ENCODE measurements at regions not wholly inside any gene's neighbourhood (a gene's known extent, or its start where the extent isn't known, plus 50 kb on each side); places are given as distances from the start of the nearest gene placed in this dataset.
A peak's percentile ranks its signal among the peaks of the same experiment; 100 is the strongest.
"Not testable (repeated sequence)": the region's sequence is repeated elsewhere in the genome, so short reads cannot be mapped to it uniquely, and the experiment has no call there.

DNA sequence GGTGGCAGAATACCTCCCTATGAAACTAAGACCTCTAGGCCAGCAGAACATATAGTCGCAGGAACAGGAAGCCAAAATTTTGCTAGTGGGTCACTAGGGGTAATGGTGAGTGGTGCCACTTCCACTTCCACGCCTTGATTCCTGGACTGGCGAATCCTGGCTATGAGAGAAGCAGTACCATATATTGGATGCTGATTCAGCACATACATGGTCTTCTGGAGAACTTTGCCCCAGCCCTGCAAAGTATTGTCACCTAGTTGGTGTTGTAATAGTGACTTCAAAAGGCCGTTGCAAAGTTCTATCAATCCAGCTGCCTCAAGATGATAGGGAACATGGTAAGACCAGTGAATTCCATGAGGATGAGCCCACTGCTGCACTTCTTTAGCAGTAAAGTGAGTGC, 769.8 kb upstream of the GYPC start:
- no peak for DNase-seq

DNA sequence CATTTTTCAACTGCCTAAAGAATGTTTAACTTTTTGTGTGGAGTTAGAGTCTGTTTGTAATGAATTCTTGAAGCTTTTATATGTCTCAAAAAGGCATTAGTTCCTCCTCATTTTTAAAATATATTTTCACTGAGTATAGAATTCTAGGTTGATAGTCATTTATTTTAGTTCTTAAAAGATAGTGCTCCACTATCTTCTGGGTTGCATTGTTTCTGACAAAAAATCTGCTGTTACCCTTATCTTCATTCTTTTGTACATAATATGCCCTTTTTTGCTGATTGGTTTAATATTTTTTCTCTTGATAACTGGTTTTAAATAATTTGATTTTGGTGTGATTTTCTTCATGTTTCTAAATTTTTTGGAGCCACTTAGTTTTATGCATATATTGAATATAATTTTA, 754.7 kb upstream of the GYPC start:
- no peak for DNase-seq

DNA sequence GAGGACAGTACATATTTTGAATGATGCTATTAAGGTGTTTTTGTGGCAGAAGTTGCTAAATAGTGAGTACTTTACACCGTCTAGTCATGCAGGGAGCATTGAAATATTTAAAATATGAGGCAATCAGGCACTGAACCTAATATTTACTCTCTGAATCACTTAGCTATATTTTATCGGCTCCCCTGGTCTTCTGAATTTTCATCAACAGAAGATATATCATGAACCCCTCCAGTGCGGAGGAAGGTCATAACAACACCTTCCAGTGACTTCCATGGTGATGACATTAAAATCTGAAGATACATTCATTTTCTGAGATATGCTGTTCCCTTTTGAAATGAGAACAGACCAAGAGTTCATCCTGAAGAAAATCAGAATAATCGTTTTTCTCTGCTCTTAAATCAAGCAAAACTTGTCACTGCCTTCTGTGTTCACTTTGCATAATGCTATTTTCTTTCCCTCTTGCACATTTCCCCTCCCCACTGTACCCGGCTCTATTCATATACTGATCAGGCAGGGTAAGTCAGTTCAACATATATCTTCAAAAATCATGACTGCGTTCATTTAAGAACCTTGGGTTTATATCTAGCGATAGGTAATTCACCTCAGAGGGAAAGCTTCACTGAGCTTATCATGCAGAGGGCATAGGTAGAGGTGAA, 729.9 kb upstream of the GYPC start:
- no peak for DNase-seq

DNA sequence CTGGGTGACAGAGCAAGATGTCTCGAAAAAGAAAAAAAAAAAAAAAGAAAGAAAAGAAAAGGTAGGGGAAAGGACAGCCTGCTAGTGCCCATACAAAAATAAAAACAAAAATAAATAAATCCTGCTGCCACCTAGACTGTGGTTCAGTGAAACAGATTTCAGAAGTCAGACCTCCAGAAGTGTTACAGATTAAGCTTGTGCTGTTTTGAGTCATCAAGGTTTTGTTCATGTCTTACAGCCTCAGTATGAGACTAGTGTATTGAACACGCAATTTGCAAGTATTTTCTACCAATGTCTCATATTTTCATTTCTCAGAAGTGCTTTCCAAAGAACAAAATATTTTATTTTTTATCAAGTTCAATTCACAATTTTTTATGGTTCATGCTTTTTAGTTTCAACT, 720.4 kb upstream of the GYPC start:
- DNase-seq = no peak

DNA sequence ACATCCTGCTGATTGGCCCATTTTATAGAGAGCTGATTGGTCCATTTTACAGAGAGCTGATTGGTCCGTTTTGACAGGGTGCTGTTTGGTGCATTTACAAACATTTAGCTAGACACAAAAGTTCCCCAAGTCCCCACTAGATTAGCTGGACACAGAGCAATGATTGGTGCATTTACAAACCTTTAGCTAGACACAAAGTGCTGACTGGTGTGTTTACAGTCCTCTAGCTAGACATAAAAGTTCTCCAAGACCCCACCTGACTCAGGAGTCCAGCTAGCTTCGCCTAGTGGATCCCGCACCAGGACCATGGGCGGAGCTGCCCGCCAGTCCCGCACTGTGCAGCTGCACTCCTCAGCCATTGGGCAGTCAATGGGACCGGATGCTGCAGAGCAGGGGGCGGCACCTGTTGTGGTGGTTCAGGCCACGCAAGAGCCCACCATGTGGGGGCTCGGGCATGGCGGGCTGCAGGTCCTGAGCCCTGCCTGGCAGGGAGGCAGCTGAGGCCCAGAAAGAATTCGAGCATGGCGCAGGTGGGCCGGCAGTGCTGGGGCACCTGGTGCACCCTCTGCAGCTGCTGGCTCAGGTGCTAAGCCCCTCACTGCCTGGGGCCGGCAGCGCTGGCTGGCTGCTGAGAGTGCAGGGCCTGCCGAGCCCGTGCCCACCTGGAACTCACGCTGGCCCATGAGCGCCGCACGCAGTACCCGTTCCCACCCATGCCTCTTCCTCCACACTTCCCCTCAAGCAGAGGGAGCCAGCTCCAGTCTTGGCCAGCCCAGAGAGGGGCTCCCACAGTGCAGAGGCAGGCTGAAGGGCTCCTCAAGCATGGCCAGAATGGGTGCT, 713.2 kb upstream of the GYPC start:
- DNase-seq = no peak

DNA sequence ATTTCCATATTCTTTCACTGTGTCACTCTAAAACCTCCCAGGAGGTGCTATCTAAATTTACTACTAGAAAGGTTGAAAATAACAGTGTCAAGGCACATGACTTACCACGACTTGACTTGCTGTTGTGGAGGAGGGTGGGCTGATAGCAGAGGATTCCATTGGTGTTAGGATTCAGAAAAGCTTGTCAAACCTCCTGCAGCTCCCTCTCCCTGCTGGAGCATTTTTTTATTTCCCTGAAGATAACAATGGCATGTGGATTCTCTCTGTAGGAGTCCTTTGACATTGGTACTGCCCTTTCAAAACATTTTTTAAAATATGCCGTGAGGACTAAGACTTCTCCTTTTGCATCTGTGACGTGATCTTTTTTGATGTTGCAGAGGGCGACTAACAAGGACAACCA, 696.9 kb upstream of the GYPC start:
- no peak for DNase-seq

DNA sequence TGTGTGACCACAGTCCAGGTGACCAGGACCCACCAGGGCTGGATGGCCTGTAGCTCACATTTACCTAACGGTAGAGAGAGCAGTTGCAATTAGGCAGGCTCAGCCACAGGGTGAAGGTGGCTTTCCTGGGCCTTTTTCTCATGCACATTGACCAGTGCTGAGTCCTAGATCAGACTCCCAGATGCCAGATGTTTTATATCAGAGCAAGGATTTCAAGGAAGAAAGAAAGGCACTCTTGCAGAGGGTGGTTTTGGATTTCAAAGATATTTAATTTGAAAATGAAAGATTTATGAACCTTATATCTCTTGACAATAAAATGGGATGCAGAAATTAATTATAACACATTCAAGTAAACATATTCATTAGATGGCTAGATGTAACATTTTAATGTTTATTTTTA, 694.2 kb upstream of the GYPC start:
- DNase-seq = peak in 1 of 3 experiments; percentile 1

DNA sequence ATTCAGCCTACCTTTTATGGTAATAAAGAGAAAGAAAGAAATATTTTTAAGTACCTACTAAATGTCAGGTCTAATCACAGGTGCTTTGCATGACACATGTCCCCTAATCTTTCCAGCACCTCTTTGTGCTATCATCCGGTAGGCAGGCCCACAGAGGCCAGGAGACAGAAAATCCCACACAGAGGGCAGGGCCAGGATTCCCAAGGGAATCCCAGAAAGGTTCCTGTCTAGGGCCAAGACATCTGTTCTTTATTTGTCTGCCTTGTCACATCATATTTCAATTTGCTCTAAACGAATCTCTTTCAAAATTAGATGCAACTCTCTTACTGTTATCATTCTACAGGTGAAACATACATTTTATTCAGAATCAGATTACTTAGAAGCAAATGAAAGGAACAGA, 676.1 kb upstream of the GYPC start:
- peak in 1 of 3 experiments; percentile 38 for DNase-seq

DNA sequence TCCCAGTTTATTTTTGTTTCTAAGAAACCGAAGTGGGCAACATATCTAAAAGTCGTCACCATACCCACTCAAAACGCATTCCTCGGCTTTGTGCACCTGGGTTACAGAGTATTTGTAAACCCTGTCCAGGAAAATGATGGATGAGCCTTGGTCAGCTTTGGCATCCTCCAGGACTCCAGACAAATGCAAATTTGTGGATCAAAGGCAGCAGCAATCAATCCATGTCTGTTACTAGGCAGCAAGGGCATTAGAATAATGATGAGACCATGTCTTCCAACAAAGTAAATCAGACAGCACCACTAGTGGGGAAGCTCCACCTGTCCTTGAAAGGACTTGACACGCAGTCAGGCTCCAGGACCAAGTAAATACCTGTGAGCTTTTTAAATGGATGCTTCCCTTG, 672.6 kb upstream of the GYPC start:
- DNase-seq = no peak

DNA sequence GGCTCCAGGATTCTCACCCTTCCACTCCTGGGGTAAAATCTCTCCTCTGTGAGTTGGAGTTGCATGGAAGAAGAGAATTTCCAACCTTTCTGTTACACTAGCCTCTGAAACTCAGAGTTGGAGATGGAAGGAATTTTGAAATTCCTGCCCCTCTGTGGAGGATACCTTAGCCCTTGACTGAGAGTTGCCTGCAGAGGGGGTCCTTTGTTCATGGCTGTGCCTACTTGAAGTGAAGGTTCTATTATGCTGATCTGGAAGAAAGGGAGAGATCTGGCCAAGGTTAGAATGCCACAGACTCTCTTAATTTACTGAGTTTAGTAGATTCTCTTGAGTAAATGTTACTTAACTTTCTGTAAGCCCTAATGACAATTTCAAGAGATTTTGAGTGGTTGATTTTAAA, 626.6 kb upstream of the GYPC start:
- no peak for DNase-seq

DNA sequence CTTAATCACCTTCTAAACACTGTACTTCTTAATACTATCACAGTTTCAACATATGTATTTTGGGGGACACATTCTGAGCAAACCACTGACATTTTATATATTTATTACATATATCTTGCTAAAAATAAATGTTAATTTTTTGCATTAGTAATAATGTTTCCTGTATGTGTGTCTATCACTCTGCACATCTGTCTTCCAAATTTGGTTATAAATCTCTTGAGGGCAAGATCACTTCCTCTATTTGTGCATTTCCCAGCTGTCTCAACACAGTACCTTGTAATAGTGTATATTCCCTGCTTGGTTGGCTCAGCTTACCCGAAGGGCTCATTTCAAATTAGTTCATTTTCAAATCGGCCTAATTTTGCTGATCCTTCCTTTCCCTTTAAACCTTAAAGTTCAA, 617.1 kb upstream of the GYPC start:
- DNase-seq = no peak

DNA sequence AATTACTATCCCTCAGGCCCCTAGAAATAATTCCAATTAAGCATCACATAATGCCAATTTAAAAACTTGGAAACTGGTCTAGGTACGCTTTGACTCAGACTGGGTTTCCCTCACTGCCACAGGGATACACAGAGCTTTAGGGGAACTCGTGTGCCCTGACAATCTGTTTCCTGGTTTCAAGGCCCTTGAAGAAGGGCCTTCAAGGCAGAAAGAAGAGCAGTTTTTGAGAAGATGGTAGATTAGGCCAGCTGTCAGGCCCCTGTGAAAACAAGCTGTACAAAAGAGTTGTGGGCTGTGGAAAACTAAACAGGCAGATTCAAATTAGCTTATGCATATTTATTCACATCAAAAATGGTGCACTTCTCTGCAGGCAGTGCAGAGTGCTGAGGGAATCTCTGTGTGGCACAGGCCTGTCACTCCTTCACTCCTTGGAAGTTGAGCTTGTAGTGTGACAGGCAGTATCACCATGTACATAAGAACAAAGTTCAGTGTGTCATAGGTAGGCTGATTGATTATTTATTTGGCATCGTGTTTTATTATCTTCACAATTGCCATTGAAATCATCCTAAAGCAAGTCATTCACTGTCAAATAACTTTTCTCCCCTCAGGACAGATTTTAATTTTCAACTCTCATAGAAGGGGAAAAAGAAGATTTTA, 614.4 kb upstream of the GYPC start:
- no peak for DNase-seq

DNA sequence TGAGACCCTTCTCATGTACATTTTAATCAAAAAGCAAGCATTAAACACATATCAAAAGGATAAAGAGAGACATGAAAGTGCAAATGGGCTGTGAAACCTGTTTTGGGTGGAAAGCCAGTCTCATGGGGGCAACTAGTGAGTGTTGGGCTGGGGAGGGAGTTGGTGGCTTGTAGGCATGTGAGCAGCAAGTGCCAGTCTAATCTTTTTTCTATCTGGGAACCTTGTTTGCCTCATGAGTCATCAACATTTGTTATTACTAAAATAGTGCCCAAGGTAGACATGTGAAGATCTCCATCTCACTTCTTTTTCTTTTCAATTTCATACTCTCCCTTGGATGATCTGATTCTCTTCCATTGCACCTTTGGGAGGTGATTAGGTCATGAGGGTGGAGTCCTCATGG, 613.9 kb upstream of the GYPC start:
- no peak for DNase-seq

DNA sequence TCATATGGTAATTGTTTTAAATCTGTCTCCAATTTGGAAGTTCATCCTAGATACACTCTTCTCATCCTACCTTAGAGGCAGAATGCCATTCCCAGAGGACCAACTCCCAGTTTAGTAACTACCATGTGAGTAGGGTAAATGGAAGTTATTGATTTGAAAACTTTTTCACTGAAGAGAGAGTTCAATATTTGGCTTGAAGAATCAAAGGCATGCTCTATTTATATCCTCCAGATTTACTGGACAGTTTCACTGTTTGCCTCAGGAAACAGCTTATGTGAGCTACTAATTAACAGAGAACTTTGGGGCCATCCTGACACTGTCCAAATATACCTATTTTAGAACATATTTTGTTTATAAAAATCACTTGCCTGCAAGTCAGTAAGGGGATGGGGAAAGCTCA, 607.2 kb upstream of the GYPC start:
- no peak for DNase-seq

DNA sequence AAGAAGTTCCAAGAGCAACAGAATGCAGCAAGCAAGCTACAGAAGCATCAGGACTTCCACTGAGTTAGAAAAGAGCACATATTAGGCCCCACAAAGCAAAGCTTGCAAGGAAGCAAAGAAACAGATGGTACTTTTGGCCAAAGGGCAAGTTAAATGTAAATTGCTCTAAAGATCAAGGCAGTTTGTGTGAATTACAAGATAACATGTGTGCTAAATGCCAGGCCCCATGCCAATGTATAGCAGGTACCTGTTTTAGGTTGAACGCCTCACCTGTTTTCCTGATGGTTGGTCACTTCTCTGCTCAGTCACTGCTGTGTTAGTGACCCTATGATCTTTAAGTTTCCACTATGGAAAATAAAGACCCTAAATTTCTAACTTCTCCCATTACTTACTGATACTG, 606.5 kb upstream of the GYPC start:
- DNase-seq = no peak

DNA sequence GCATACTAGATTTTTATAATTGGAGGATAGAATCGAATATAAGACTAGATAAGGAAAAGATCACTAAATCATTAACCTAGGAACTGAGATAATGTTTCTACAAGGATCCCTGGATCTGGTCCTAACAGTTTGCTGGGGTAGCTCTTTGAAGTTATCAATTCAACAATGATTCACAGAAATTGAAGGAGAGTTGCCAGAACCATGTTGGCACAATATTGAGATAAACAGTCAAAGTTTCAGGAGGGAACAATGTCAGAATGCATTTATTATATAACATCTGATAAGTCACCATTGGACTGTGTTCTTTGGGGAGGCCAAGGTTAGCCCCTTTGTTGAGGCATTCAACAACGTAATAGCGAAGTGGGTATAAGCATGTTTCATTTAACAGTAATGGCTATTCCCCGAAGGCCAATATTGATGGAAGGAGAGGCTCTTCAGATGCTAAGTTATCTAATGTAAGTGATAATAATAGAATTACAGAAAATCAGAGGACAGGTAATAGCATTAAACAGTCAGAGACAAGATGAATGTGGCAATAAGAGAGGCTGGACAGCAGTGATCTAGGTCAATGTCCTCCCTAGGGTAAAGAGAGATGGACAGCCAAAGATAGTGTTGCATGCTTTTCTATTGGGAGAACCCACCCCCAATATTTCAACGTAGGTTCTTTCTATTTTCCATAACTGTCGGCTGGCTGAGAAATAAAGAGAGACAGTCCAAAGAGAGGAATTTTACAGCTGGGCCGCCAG, 604.8 kb upstream of the GYPC start:
- no peak for DNase-seq

DNA sequence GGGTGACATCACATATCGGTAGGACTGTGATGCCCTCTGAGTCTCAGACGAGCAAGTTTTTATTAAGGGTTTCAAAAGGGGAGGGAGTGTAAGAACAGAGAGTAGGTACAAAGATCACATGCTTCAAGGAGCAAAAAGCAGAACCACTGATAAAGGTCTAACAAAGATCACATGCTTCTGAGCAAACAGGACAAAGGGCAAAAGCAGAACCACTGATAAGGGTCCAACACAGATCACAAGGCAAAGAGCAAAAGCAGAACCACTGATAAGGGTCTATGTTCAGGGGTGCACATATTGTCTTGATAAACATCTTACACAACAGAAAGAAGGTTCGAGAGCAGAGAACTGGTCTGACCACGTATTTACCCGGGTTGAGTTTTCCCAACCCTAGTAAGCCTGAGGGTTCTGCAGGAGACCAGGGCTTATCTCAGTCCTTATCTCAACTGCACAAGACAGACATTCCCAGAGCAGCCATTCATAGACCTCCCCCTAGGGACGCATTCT, 604.2 kb upstream of the GYPC start:
- not testable (repeated sequence) for DNase-seq

DNA sequence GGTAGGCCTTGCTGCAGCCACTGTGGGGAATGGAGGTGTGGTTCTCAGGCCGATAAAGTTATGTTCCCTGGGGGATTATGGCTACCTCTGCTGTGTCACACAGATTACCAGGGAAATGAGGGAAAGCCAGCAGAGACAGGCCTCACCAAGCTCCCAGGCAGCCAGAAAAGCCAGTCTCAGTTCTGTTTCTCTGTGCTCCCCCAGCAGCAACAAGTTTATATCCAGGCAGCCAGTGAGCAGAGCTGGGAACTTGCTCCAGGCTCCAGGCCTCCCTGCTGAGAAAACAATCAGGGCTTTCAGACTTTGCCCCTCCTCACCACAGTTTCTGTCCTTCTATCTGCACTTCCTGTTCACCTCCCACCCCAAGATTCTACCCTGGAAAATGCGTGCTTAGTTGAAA, 596.6 kb upstream of the GYPC start:
- DNase-seq = no peak

DNA sequence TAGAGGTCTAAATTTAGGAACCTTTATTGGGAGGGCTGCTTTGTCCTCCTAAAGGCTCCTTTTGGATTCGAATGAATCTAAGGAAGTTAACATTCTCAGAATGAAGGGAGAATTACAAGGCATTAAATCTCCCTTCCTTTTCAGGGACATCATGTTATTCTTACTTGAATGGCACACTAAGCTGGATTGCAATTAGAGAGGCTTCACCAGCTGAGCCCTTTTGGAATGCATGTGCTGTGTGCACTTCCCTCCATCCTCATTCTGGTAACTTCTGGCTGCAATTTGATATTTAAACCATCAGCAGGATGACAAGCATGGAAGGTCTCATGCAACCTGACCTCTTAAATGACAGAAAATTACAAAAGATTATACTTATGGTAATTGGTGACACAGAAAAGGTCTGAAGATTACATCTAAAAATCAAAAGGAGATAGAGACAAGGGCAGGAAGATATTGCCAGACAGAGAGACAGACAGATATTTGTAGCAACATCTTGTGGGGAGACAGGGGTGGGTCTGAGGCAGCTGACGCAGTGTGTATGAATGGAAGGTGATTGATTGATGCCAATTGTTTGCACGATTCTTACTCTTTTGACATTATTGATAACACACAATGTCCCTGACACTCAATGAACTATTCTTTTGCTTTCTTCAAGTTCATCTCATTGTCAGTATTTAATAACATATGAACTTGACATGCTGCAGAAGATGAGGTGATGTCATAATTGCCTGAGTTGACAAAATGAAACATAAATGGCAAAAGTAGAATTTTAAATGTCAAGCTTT, 570.8 kb upstream of the GYPC start:
- DNase-seq = no peak

DNA sequence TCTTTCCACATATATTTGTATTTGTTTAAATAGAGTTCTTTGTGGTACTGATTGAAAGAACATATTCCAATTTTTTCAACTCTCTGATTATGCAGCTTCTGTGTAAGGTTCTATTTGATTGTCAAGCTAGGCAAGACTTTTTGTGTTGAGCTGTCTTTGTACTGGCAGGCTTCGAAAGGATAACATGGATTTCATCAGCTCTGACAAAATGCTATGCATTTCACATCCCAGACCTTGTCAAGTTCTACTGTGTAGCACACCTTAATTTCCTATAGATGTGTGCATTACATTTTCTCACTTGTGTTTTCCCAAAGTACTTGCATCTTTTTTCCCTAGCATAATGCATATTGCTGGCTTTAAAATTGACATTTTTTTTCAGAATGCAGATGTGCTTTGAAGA, 555.0 kb upstream of the GYPC start:
- no peak for DNase-seq

DNA sequence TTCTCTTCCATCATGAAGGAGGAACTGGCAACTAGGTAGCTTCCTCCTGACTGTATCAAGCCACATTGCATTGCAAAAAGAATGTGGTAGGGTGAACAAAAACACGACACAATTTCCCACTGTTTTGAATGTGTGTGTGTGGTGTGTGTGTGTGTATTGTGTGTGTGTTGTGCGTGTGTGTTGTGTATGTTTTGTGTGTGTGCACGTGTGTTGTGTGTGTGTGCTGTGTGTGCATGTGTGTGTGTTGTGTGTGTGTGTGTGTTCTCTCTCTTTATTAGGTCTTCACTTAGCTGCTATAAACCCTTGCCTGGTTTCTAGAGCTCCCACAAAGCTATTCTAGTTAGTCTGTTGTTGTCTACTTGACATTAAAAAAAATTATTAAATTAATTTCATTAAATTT, 550.0 kb upstream of the GYPC start:
- DNase-seq = no peak

DNA sequence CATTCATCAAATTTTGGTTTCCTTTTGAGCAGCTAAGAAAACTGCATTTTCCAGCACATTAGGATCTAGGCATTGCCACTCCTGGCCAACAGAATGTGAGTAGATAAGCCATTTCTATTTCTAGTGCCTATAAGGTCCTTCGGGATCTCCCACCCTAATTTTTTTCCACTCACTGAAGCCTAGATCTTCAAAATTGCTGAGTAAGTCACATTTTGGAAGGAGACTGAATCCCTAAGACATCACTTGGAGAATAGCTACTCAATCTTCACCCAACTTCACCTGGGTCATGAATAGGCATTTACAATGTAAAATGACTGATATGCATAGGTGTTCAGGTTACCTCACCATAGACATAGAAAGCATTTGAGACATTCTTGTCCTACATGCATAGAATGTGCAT, 548.1 kb upstream of the GYPC start:
- DNase-seq = no peak

DNA sequence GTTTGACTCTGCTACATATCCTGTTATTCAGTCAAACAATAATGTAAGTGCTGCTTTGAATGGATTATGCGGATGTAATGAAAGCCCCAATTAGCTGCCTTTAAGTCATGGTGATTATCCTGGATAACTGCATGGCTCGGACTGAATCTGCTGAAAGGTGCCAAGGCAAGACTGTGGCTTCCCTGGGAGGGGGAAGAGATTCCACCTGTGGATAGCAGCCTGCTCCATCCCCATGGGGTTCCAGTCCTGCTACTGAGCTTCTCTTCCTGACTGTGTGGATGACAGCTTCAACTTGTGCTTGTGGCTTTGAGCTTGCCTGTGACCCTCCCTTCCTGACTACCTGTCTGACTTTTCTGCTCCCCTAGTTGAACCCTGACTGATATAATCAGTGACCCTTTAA, 540.0 kb upstream of the GYPC start:
- no peak for DNase-seq

Measured in NCI-H1417 (cell line).